Loucy (cell line): ENCODE measurements at regions not wholly inside any gene's neighbourhood (a gene's known extent, or its start where the extent isn't known, plus 50 kb on each side); places are given as distances from the start of the nearest gene placed in this dataset.

Experiments used
- CTCF ChIP-seq: fragments of 200-600 bp; sonication (generic); conservative IDR thresholded peaks from 2 replicates; pipeline ENCODE4 v1.5.1; 2014; ENCODE audit warnings: mild to moderate bottlenecking, antibody characterized with exemption, low read length
- EZH2phosphoT487 ChIP-seq: fragments of 200-600 bp; IDR thresholded peaks from 2 replicates; pipeline ENCODE4 v1.6.1; 2018; ENCODE audit warnings: antibody characterized with exemption, mild to moderate bottlenecking, moderate library complexity, borderline replicate concordance

GRCh38 chr10:8738987-8739386, 684.5 kb downstream of the GATA3 start:
- no peak for TF ChIP-seq CTCF
- TF ChIP-seq EZH2phosphoT487, result no peak
